GM10248 (cell line): ENCODE measurements at regions not wholly inside any gene's neighbourhood (a gene's known extent, or its start where the extent isn't known, plus 50 kb on each side); places are given as distances from the start of the nearest gene placed in this dataset.

Experiments used
- CTCF ChIA-PET: fragments of 300-600 bp; sonication (Branson Sonifier 250); formaldehyde crosslinking; extraction: SDS; loops from one replicate; lab custom pipeline; 2021; ENCODE audit warnings: antibody characterized with exemption; lab: Yijun Ruan, JAX
- POLR2A ChIA-PET: fragments of 350-650 bp; sonication (Branson Sonifier 250); formaldehyde crosslinking; extraction: SDS; loops from one replicate; lab custom pipeline; 2020; ENCODE audit warnings: antibody characterized with exemption; lab: Yijun Ruan, JAX
- DNase-seq: peaks from one replicate; pipeline ENCODE4 v3.0.0; 2012; ENCODE audit errors: extremely low spot score
- TF ChIP-seq, protein P1 (sequence below): IDR thresholded peaks from 2 replicates; pipeline ENCODE4 v1.5.1; 2012; ENCODE audit warnings: mild to moderate bottlenecking, low read depth; ENCODE audit errors: extremely low read depth, missing control alignments, control extremely low read depth

DNA sequence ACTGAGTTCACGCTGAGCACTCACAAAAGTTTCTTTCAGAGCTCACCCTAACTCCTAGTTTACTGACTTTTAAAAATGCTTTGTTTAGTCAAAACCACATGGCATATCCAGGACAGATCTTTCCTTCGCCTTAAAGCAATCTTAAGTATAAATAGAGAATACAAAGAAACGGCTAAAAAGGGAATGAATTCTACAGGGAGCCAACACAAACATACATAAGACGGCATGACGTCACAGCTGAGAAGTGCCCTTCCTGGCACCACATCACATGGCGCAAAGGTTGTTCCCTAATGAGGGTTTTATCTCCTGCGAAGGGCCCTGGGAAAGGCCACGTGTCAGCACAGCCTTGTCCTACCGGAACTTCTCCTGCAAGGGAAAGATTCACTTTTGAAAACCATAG lies 141.3 kb downstream of the IRX1 start:
- DNase-seq = no peak
- CTCF ChIA-PET = no interaction called here
- POLR2A ChIA-PET = no interaction called here
- TF ChIP-seq, protein P1, sequence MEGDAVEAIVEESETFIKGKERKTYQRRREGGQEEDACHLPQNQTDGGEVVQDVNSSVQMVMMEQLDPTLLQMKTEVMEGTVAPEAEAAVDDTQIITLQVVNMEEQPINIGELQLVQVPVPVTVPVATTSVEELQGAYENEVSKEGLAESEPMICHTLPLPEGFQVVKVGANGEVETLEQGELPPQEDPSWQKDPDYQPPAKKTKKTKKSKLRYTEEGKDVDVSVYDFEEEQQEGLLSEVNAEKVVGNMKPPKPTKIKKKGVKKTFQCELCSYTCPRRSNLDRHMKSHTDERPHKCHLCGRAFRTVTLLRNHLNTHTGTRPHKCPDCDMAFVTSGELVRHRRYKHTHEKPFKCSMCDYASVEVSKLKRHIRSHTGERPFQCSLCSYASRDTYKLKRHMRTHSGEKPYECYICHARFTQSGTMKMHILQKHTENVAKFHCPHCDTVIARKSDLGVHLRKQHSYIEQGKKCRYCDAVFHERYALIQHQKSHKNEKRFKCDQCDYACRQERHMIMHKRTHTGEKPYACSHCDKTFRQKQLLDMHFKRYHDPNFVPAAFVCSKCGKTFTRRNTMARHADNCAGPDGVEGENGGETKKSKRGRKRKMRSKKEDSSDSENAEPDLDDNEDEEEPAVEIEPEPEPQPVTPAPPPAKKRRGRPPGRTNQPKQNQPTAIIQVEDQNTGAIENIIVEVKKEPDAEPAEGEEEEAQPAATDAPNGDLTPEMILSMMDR = no peak

DNA sequence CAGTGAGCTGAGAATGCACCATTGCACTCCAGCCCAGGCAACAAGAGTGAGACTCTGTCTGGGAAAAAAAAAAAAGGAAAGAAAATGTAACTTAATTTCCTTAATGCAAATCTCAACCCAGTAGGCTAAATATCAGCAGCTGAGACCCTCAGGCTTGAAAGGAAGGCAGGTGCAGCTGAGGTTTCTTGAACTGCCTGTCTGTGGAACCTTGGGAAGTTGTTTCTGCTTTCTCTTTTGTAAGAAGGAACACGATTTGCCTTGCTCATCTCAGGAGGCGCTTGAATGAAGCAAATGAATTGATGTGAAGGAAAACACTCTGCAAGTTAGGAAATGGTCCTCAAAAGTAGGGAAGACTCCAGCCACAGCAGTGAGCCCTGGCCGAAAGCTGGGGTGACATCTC lies 143.3 kb downstream of the IRX1 start:
- ChIA-PET POLR2A (no interaction called here), CTCF (interaction anchor here (0.9 kb wide), 1 partner anchor 10 kb away, joined by 3 read pairs; no protein-coding TSS in a partner anchor)
- TF ChIP-seq, protein P1 = no peak
- no peak for DNase-seq

DNA sequence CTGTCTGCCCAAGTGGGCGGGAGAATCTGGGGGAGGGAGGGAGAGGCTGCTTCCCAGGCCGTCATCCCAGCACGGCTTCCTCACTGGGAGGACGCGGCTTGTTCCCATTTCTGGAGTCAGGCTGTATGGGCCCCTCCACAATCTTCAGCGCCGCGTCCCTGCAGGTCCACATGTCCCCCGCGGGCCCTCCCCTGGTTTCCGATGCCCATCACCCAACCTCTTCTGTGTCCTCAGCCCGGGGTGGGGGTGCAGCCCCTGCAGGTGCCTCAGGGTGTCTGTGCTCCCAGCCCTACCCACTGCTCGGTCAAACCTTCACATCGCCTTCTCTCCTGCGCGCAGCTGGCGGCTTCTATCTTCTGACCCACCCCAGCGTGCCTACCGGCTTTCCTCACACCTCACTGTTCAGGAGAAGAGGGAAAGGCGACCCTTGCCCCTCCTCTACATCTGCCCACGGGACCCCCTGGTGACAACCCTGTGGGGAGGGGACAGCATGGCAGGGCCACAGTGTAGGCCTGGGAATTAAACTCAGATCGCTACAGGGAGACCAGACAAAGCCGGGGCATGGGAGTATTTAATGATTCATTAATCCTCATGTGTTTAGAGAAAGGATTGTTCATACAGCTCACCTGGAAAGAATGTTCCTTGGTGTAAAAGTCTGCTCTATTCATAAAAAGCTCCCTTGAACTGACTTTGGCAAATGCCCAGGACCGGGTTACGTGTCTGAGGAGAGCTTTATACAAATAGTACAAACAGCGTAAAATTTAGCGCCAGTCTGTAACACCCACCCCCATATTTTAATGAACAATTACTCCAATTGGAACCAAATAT lies 145.1 kb downstream of the IRX1 start:
- CTCF ChIA-PET = no interaction called here
- TF ChIP-seq, protein P1 = no peak
- no peak for DNase-seq
- POLR2A ChIA-PET = no interaction called here

DNA sequence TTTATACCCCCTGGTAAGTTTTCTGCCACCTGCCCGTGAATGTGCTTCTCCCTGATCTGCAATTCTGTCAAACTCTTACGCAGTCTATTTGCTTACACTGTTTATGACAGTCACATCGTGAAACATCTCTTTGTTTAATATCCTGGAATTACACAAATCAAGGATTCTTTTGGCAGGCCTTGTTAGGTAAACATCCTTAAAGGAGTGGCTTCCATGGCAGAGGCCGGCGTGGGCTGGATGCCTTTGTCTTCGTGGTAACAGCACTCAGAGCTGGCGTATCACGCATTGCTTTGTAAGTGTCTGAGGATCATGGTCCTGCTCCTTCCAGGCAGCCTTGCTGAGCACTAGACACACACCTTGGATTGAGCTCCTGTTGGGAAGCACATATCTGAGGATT lies 145.7 kb downstream of the IRX1 start:
- TF ChIP-seq, protein P1 = no peak
- ChIA-PET CTCF (no interaction called here), POLR2A (no interaction called here)
- DNase-seq = no peak

DNA sequence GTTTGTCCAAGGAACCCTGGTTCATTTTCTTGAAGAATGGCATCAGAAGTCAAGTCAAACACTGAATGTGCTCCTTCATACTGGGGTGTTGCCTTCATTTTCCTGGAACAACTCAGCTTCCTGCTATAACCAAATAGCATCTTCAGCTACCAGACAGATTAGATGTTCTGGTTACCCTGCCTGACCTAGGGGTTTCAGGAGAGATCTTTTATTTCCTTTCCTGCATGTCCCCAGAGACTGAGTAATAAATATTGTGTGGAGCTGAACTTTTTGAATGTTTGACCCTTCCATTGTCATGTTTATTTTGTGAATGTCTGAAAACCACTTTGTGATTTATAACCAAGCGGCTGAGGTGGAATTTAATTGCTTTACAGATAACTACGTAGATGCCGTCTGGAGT lies 147.1 kb downstream of the IRX1 start:
- POLR2A ChIA-PET = no interaction called here
- TF ChIP-seq, protein P1 = no peak
- CTCF ChIA-PET = interaction anchor here (2.0 kb wide), 1 partner anchor 12 kb away, joined by 4 read pairs; no protein-coding TSS in a partner anchor
- no peak for DNase-seq

DNA sequence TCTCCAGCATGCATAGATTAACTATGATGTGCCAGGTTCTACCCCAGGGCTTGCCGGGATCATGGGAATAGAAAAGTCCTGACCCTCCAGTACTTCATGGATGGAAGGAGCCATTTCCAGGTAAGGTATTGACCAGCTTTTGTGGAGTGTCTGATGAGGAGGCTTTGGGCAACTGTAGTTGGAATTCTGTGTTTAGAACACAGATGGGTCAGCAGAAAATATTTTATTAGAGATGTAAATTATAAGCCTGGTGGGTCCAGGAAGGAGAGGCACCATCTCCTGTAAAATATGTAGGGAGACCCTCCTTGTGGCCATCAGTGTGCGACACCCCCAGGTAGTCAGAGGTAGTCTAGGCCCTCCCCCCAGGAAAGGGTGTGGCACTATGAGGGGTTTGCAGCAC lies 156.2 kb downstream of the IRX1 start:
- CTCF ChIA-PET = interaction anchor here (2.3 kb wide), 1 partner anchor 8 kb away, joined by 5 read pairs; no protein-coding TSS in a partner anchor
- DNase-seq = no peak
- POLR2A ChIA-PET = no interaction called here
- TF ChIP-seq, protein P1 = no peak
